ENCODE measurements at regions not wholly inside any gene's neighbourhood (a gene's known extent, or its start where the extent isn't known, plus 50 kb on each side); places are given as distances from the start of the nearest gene placed in this dataset.
"Not testable (repeated sequence)": the region's sequence is repeated elsewhere in the genome, so short reads cannot be mapped to it uniquely, and the experiment has no call there.

- DNase-seq (ENCODE audit: low spot score in 2 of 2), result no peak
- Histone ChIP-seq H3K4me1 (no peaks in the 10 kb centered on the region), H3K27ac (no peak overlapping the region), H3K9me3 (no peaks in the 10 kb centered on the region), H3K4me3 (no peak overlapping the region), H3K36me3 (no peaks in the 10 kb centered on the region), H3K27me3 (no peaks in the 10 kb centered on the region)
- WGBS, 2 donors, result 18 to 55% methylated on average over 1 of the region's 2 CpGs
- TF ChIP-seq EP300 (IDR thresholded peaks at IDR 0.05), result no peak
- no peak for TF ChIP-seq CTCF (IDR thresholded peaks at IDR 0.05)
- TF ChIP-seq POLR2A (IDR thresholded peaks at IDR 0.05), result no peak
Observed at GRCh38 chr3:18982920-18983319, 165.4 kb upstream of the KCNH8 start.

- 88 to 90% methylated on average over 16 to 17 of the region's 17 CpGs for WGBS, 2 donors
Observed at GRCh38 chr3:18976102-18976501, 172.2 kb upstream of the KCNH8 start.

GRCh38 chr3:18968120-18968519, 180.2 kb upstream of the KCNH8 start:
- Histone ChIP-seq H3K4me1 (no peaks in the 10 kb centered on the region), H3K9me3 (peaks cover 0 to 8% (median 0%) of the 10 kb centered on the region in 4 donors), H3K4me3 (no peak overlapping the region), H3K36me3 (no peaks in the 10 kb centered on the region), H3K27me3 (no peaks in the 10 kb centered on the region), H3K27ac (no peak overlapping the region)
- WGBS, 2 donors, result 63 to 64% methylated on average over 3 of the region's 3 CpGs
- TF ChIP-seq POLR2A (IDR thresholded peaks at IDR 0.05), result no peak
- no peak for TF ChIP-seq EP300 (IDR thresholded peaks at IDR 0.05)
- no peak for TF ChIP-seq CTCF (IDR thresholded peaks at IDR 0.05)
- DNase-seq (ENCODE audit: low spot score in 2 of 2), result no peak

More at GRCh38 chr3:18976102-18976501, 172.2 kb upstream of the KCNH8 start:
- not testable (repeated sequence) for H3K9me3 ChIP-seq; H3K36me3 ChIP-seq; H3K4me1 ChIP-seq; H3K4me3 ChIP-seq; H3K27ac ChIP-seq; H3K27me3 ChIP-seq; DNase-seq (ENCODE audit: low spot score in 2 of 2)

- Histone ChIP-seq H3K27me3 (no peaks in the 10 kb centered on the region), H3K4me1 (no peaks in the 10 kb centered on the region), H3K4me3 (no peak overlapping the region), H3K27ac (no peak overlapping the region), H3K36me3 (no peaks in the 10 kb centered on the region), H3K9me3 (no peaks in the 10 kb centered on the region)
- no peak for TF ChIP-seq EP300 (IDR thresholded peaks at IDR 0.05)
- WGBS, 2 donors, result 85 to 90% methylated on average over 2 of the region's 2 CpGs
- no peak for DNase-seq (ENCODE audit: low spot score in 2 of 2)
Observed at GRCh38 chr3:18965781-18966180, 182.5 kb upstream of the KCNH8 start.

GRCh38 chr3:18964640-18965039, 183.7 kb upstream of the KCNH8 start:
- WGBS, 2 donors, result 79 to 82% methylated on average over 3 of the region's 3 CpGs
- Histone ChIP-seq H3K36me3 (no peaks in the 10 kb centered on the region), H3K27me3 (no peaks in the 10 kb centered on the region), H3K27ac (no peak overlapping the region), H3K4me3 (no peak overlapping the region), H3K4me1 (no peaks in the 10 kb centered on the region), H3K9me3 (no peaks in the 10 kb centered on the region)
- no peak for DNase-seq (ENCODE audit: low spot score in 2 of 2)
- no peak for TF ChIP-seq CTCF (IDR thresholded peaks at IDR 0.05)
- no peak for TF ChIP-seq POLR2A (IDR thresholded peaks at IDR 0.05)
- TF ChIP-seq EP300 (IDR thresholded peaks at IDR 0.05), result no peak

- Histone ChIP-seq H3K4me3 (no peak overlapping the region), H3K27me3 (no peaks in the 10 kb centered on the region), H3K9me3 (peaks cover 0 to 6% (median 0%) of the 10 kb centered on the region in 4 donors), H3K36me3 (no peaks in the 10 kb centered on the region), H3K4me1 (no peaks in the 10 kb centered on the region), H3K27ac (no peak overlapping the region)
- no peak for DNase-seq (ENCODE audit: low spot score in 2 of 2)
- WGBS, 2 donors, result 90 to 93% methylated on average over 5 of the region's 5 CpGs
- TF ChIP-seq CTCF (IDR thresholded peaks at IDR 0.05) (no peak), POLR2A (IDR thresholded peaks at IDR 0.05) (no peak), EP300 (IDR thresholded peaks at IDR 0.05) (no peak)
Observed at GRCh38 chr3:18951333-18951732, 197.0 kb upstream of the KCNH8 start.
